ENCODE measurements at regions not wholly inside any gene's neighbourhood (a gene's known extent, or its start where the extent isn't known, plus 50 kb on each side); places are given as distances from the start of the nearest gene placed in this dataset.

DNA sequence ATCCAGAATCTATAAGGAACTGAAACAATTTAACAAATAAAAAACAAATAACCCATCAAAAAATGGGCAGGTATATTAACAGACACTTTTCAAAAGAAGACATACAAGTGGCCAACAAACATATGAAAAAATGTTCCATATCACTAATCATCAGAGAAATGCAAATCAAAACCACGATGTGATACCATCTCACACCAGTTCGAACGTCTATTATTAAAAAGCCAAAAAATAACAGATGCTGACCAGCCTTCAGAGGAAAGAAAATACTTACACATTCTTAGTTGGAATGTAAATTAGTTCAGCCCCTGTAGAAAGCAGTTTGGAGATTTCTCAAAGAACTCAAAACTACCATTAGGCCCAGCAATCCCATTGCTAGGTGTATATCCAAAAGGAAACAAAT lies 687.9 kb upstream of the AADAT start:
- Histone ChIP-seq H3K4me3 (no peak overlapping the region), H3K27ac (ENCODE audit: low read depth in 1 of 2, low read length in 1 of 2) (no peak overlapping the region), H3K27me3 (ENCODE audit: control insufficient read depth in 3 of 3, insufficient read depth in 3 of 3, low read length in 2 of 3) (no peaks in the 10 kb centered on the region), H3K4me1 (ENCODE audit: control insufficient read depth in 5 of 5, insufficient read depth in 5 of 5, low read length in 5 of 5) (no peaks in the 10 kb centered on the region), H3K36me3 (ENCODE audit: control insufficient read depth in 4 of 4, insufficient read depth in 4 of 4, low read length in 4 of 4) (no peaks in the 10 kb centered on the region), H3K9me3 (ENCODE audit: control insufficient read depth in 4 of 4, insufficient read depth in 3 of 4, low read length in 3 of 4) (peaks cover 0 to 4% (median 1%) of the 10 kb centered on the region in 4 donors), H3K9ac (ENCODE audit: insufficient read depth in 1 of 2, low read length in 2 of 2) (no peak overlapping the region)
- ATAC-seq (ENCODE audit: insufficient read depth, low FRiP score) (no peak), DNase-seq (no peak)
- no peak for TF ChIP-seq CTCF (IDR thresholded peaks at IDR 0.05; ENCODE audit: control extremely low read depth, extremely low read depth)
- WGBS, 2 donors: 85 to 86% methylated on average over 3 of the region's 3 CpGs

- DNase-seq (no peak), ATAC-seq (ENCODE audit: insufficient read depth, low FRiP score) (no peak)
- Histone ChIP-seq H3K9ac (ENCODE audit: insufficient read depth in 1 of 2, low read length in 2 of 2) (no peak overlapping the region), H3K27me3 (ENCODE audit: control insufficient read depth in 3 of 3, insufficient read depth in 3 of 3, low read length in 2 of 3) (no peaks in the 10 kb centered on the region), H3K36me3 (ENCODE audit: control insufficient read depth in 4 of 4, insufficient read depth in 4 of 4, low read length in 4 of 4) (no peaks in the 10 kb centered on the region), H3K9me3 (ENCODE audit: control insufficient read depth in 4 of 4, insufficient read depth in 3 of 4, low read length in 3 of 4) (peaks cover 0 to 4% (median 1%) of the 10 kb centered on the region in 4 donors), H3K4me3 (no peak overlapping the region), H3K4me1 (ENCODE audit: control insufficient read depth in 5 of 5, insufficient read depth in 5 of 5, low read length in 5 of 5) (no peaks in the 10 kb centered on the region), H3K27ac (ENCODE audit: low read depth in 1 of 2, low read length in 1 of 2) (no peak overlapping the region)
- TF ChIP-seq CTCF (IDR thresholded peaks at IDR 0.05; ENCODE audit: control extremely low read depth, extremely low read depth): no peak
- 88 to 90% methylated on average over 6 of the region's 6 CpGs for WGBS, 2 donors
These were observed 687.2 kb upstream of the AADAT start for GRCh38 chr4:170776983-170777382.

DNA sequence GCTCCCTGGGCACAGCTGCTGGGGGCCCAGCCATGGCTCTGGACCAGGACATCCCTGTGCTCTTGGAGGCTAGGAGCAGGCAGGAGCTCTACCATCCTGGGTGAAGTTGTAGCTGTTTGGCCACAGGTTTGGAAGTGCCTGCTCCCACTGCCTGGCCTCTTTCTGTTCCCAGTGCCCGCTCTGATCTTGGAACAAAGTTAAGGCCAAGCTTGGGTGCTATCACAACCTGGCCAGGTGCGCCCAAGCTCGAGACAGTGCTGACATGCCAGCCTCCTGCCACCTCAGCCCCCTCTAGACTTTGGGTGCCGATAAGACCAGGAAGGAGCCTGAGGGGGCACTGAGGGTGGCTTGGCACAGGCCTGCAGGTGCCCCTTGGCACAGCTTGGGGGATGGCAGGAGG lies 686.1 kb upstream of the AADAT start:
- DNase-seq: no peak
- Histone ChIP-seq H3K4me1 (ENCODE audit: control insufficient read depth in 5 of 5, insufficient read depth in 5 of 5, low read length in 5 of 5) (no peaks in the 10 kb centered on the region), H3K27me3 (ENCODE audit: control insufficient read depth in 3 of 3, insufficient read depth in 3 of 3, low read length in 2 of 3) (no peaks in the 10 kb centered on the region), H3K4me3 (no peak overlapping the region), H3K9ac (ENCODE audit: insufficient read depth in 1 of 2, low read length in 2 of 2) (no peak overlapping the region), H3K27ac (ENCODE audit: low read depth in 1 of 2, low read length in 1 of 2) (no peak overlapping the region), H3K9me3 (ENCODE audit: control insufficient read depth in 4 of 4, insufficient read depth in 3 of 4, low read length in 3 of 4) (peaks cover 0 to 4% (median 1%) of the 10 kb centered on the region in 4 donors), H3K36me3 (ENCODE audit: control insufficient read depth in 4 of 4, insufficient read depth in 4 of 4, low read length in 4 of 4) (no peaks in the 10 kb centered on the region)
- TF ChIP-seq CTCF (IDR thresholded peaks at IDR 0.05; ENCODE audit: control extremely low read depth, extremely low read depth): no peak
- WGBS, 2 donors: 87 to 96% methylated on average over 4 of the region's 4 CpGs
- no peak for ATAC-seq (ENCODE audit: insufficient read depth, low FRiP score)

DNA sequence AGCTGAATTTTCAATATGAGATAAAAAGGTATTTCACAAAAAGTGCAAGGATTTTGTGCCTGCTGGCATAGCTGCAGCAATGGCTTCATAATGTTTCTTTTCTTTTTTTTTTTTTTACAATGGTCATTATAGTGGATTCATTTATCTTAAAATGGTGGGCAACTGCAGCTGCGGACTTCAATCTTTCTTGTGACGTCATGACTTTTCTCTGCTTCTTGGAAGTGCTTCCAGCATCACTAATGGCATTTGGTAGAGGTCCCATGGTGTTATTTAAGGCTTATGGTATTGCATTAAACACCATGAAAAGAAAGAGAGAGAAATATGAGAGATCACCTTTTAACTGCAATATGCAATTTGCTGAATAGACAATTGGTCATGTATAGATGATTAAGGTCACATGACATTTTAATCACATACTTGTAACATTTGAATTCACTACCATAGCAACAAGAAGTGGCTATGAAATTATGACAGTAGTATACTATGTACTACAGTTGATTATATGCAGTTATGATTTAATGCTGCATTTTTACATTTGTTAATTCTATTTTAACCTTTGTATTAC lies 684.0 kb upstream of the AADAT start:
- Histone ChIP-seq H3K9ac (ENCODE audit: insufficient read depth in 1 of 2, low read length in 2 of 2) (no peak overlapping the region), H3K9me3 (ENCODE audit: control insufficient read depth in 4 of 4, insufficient read depth in 3 of 4, low read length in 3 of 4) (peaks cover 0 to 4% (median 1%) of the 10 kb centered on the region in 4 donors), H3K4me1 (ENCODE audit: control insufficient read depth in 5 of 5, insufficient read depth in 5 of 5, low read length in 5 of 5) (no peaks in the 10 kb centered on the region), H3K27ac (ENCODE audit: low read depth in 1 of 2, low read length in 1 of 2) (no peak overlapping the region), H3K4me3 (no peak overlapping the region), H3K27me3 (ENCODE audit: control insufficient read depth in 3 of 3, insufficient read depth in 3 of 3, low read length in 2 of 3) (no peaks in the 10 kb centered on the region), H3K36me3 (ENCODE audit: control insufficient read depth in 4 of 4, insufficient read depth in 4 of 4, low read length in 4 of 4) (no peaks in the 10 kb centered on the region)
- TF ChIP-seq CTCF (IDR thresholded peaks at IDR 0.05; ENCODE audit: control extremely low read depth, extremely low read depth): no peak
- no peak for ATAC-seq (ENCODE audit: insufficient read depth, low FRiP score)
- WGBS, 2 donors: 74 to 79% methylated on average over 2 of the region's 2 CpGs
- no peak for DNase-seq
